Karpas-422 (cell line): ENCODE measurements at regions not wholly inside any gene's neighbourhood (a gene's known extent, or its start where the extent isn't known, plus 50 kb on each side); places are given as distances from the start of the nearest gene placed in this dataset.

ENCODE experiments used
- DNase-seq: peaks from one replicate; pipeline ENCODE4 v3.0.0-alpha.2; 2015
- H2AFZ ChIP-seq: fragments of 200-600 bp; sonication (generic); 2 replicates; pipeline ENCODE4 v1.6.1; 2014; ENCODE audit warnings: antibody characterized with exemption, low read length, mixed read lengths
- H3K27ac ChIP-seq: fragments of 200-600 bp; sonication (generic); 2 replicates; pipeline ENCODE4 v1.5.1; 2014; ENCODE audit warnings: mild to moderate bottlenecking, low read length, moderate library complexity
- H3K27me3 ChIP-seq: fragments of 200-600 bp; sonication (generic); 2 replicates; pipeline ENCODE4 v1.6.1; 2014; ENCODE audit warnings: low read length, mixed read lengths
- H3K36me3 ChIP-seq: fragments of 200-600 bp; sonication (generic); 2 replicates; pipeline ENCODE4 v1.6.1; 2014; ENCODE audit warnings: low read length, mixed read lengths; ENCODE audit not compliant: insufficient read depth
- H3K4me1 ChIP-seq: fragments of 200-600 bp; sonication (generic); 2 replicates; pipeline ENCODE4 v1.6.1; 2014; ENCODE audit warnings: mild to moderate bottlenecking, low read length, mixed read lengths
- H3K4me2 ChIP-seq: fragments of 200-600 bp; sonication (generic); 2 replicates; pipeline ENCODE4 v1.6.1; 2014; ENCODE audit warnings: low read length, low read depth, mild to moderate bottlenecking; ENCODE audit not compliant: poor library complexity, severe bottlenecking
- H3K4me3 ChIP-seq: fragments of 200-600 bp; sonication (generic); 2 replicates; pipeline ENCODE4 v1.5.1; 2014; ENCODE audit warnings: mild to moderate bottlenecking, antibody characterized with exemption, low read length, mixed read lengths
- H3K79me2 ChIP-seq: fragments of 200-600 bp; sonication (generic); 2 replicates; pipeline ENCODE4 v1.6.1; 2014; ENCODE audit warnings: mild to moderate bottlenecking, low read length, mixed read lengths
- H3K9ac ChIP-seq: fragments of 200-600 bp; sonication (generic); 2 replicates; pipeline ENCODE4 v1.6.0; 2014; ENCODE audit warnings: low read length
- H3K9me2 ChIP-seq: fragments of 200-600 bp; sonication (generic), shearing (Covaris generic); replicated peaks from 2 replicates; pipeline ENCODE4 v1.6.0; 2014; ENCODE audit warnings: mild to moderate bottlenecking, low read length, moderate library complexity; ENCODE audit not compliant: insufficient read depth
- H3K9me3 ChIP-seq: fragments of 300-700, 200-600 bp; sonication (generic); 2 replicates; pipeline ENCODE4 v1.6.1; 2014; ENCODE audit warnings: low read length, mixed read lengths
- H4K20me1 ChIP-seq: fragments of 200-600 bp; sonication (generic); 2 replicates; pipeline ENCODE4 v1.6.1; 2014; ENCODE audit warnings: mild to moderate bottlenecking, antibody characterized with exemption, low read length, low read depth; ENCODE audit not compliant: insufficient read depth

- H3K9me3 ChIP-seq, result no peaks in the 10 kb centered on the region
- H3K4me3 ChIP-seq, result no peak overlapping the region
- H3K4me1 ChIP-seq, result no peaks in the 10 kb centered on the region; the same call in 1 of the 2 replicates
- H2AFZ ChIP-seq, result no peak overlapping the region
- H3K27ac ChIP-seq, result no peak overlapping the region
- H4K20me1 ChIP-seq, result no peaks in the 10 kb centered on the region
- DNase-seq, result no peak
- no peaks in the 10 kb centered on the region for H3K79me2 ChIP-seq
- no peak overlapping the region for H3K4me2 ChIP-seq
- no peak overlapping the region for H3K9ac ChIP-seq
- H3K36me3 ChIP-seq, result no peaks in the 10 kb centered on the region
- no peaks in the 10 kb centered on the region for H3K27me3 ChIP-seq
- H3K9me2 ChIP-seq, result no peaks in the 10 kb centered on the region
These were observed 579.9 kb downstream of the ACTL7B start for GRCh38 chr9:108275906-108276305.

GRCh38 chr9:108274971-108275370 is 580.8 kb downstream of the ACTL7B start:
- Histone ChIP-seq H3K27ac (no peak overlapping the region), H3K4me1 (no peaks in the 10 kb centered on the region; the same call in 1 of the 2 replicates), H3K9me2 (no peaks in the 10 kb centered on the region), H3K9me3 (no peaks in the 10 kb centered on the region), H3K4me3 (no peak overlapping the region), H3K4me2 (no peak overlapping the region), H3K36me3 (no peaks in the 10 kb centered on the region), H2AFZ (no peak overlapping the region), H3K9ac (no peak overlapping the region), H4K20me1 (no peaks in the 10 kb centered on the region), H3K79me2 (no peaks in the 10 kb centered on the region), H3K27me3 (no peaks in the 10 kb centered on the region)
- no peak for DNase-seq

GRCh38 chr9:108273988-108274387 is 581.8 kb downstream of the ACTL7B start:
- H3K27me3 ChIP-seq, result no peaks in the 10 kb centered on the region
- no peak overlapping the region for H2AFZ ChIP-seq
- no peak overlapping the region for H3K9ac ChIP-seq
- H4K20me1 ChIP-seq, result no peaks in the 10 kb centered on the region
- H3K4me1 ChIP-seq, result no peaks in the 10 kb centered on the region; the same call in 1 of the 2 replicates
- no peaks in the 10 kb centered on the region for H3K36me3 ChIP-seq
- H3K4me2 ChIP-seq, result no peak overlapping the region
- no peak for DNase-seq
- H3K9me3 ChIP-seq, result no peaks in the 10 kb centered on the region
- H3K4me3 ChIP-seq, result no peak overlapping the region
- H3K27ac ChIP-seq, result no peak overlapping the region
- no peaks in the 10 kb centered on the region for H3K79me2 ChIP-seq
- no peaks in the 10 kb centered on the region for H3K9me2 ChIP-seq

- H3K27ac ChIP-seq, result no peak overlapping the region
- H3K9me3 ChIP-seq, result no peaks in the 10 kb centered on the region
- no peaks in the 10 kb centered on the region for H3K27me3 ChIP-seq
- DNase-seq, result peak; percentile 67
- no peaks in the 10 kb centered on the region; the same call in 1 of the 2 replicates for H3K4me1 ChIP-seq
- H3K4me2 ChIP-seq, result no peak overlapping the region
- no peak overlapping the region for H3K4me3 ChIP-seq
- H3K36me3 ChIP-seq, result no peaks in the 10 kb centered on the region
- H2AFZ ChIP-seq, result no peak overlapping the region
- H3K9ac ChIP-seq, result no peak overlapping the region
- H4K20me1 ChIP-seq, result no peaks in the 10 kb centered on the region
- no peaks in the 10 kb centered on the region for H3K79me2 ChIP-seq
- H3K9me2 ChIP-seq, result no peaks in the 10 kb centered on the region
These were observed 583.4 kb downstream of the ACTL7B start for GRCh38 chr9:108272349-108272899.

GRCh38 chr9:108271646-108272348 is 584.0 kb downstream of the ACTL7B start:
- Histone ChIP-seq H3K9me2 (no peaks in the 10 kb centered on the region), H2AFZ (no peak overlapping the region), H3K9ac (no peak overlapping the region), H3K79me2 (no peaks in the 10 kb centered on the region), H3K4me3 (no peak overlapping the region), H3K9me3 (no peaks in the 10 kb centered on the region), H4K20me1 (no peaks in the 10 kb centered on the region), H3K27me3 (no peaks in the 10 kb centered on the region), H3K4me1 (no peaks in the 10 kb centered on the region; the same call in 1 of the 2 replicates), H3K27ac (no peak overlapping the region), H3K36me3 (no peaks in the 10 kb centered on the region), H3K4me2 (no peak overlapping the region)
- DNase-seq, result no peak

GRCh38 chr9:108271236-108271635 is 584.5 kb downstream of the ACTL7B start:
- H3K9me2 ChIP-seq, result no peaks in the 10 kb centered on the region
- no peak overlapping the region for H3K4me3 ChIP-seq
- H2AFZ ChIP-seq, result no peak overlapping the region
- DNase-seq, result no peak
- no peaks in the 10 kb centered on the region for H3K36me3 ChIP-seq
- no peak overlapping the region for H3K4me2 ChIP-seq
- no peaks in the 10 kb centered on the region for H4K20me1 ChIP-seq
- H3K9ac ChIP-seq, result no peak overlapping the region
- H3K79me2 ChIP-seq, result no peaks in the 10 kb centered on the region
- no peaks in the 10 kb centered on the region for H3K27me3 ChIP-seq
- H3K4me1 ChIP-seq, result no peaks in the 10 kb centered on the region; the same call in 1 of the 2 replicates
- H3K27ac ChIP-seq, result no peak overlapping the region
- H3K9me3 ChIP-seq, result no peaks in the 10 kb centered on the region

- Histone ChIP-seq H2AFZ (no peak overlapping the region), H3K27me3 (no peaks in the 10 kb centered on the region), H3K9me3 (no peaks in the 10 kb centered on the region), H4K20me1 (no peaks in the 10 kb centered on the region), H3K9ac (no peak overlapping the region), H3K79me2 (no peaks in the 10 kb centered on the region), H3K4me1 (no peaks in the 10 kb centered on the region; the same call in 1 of the 2 replicates), H3K4me3 (no peak overlapping the region), H3K9me2 (no peaks in the 10 kb centered on the region), H3K4me2 (no peak overlapping the region), H3K36me3 (no peaks in the 10 kb centered on the region), H3K27ac (no peak overlapping the region)
- DNase-seq, result no peak
These were observed 585.2 kb downstream of the ACTL7B start for GRCh38 chr9:108270561-108270960.

- H3K36me3 ChIP-seq, result no peaks in the 10 kb centered on the region
- H3K9me2 ChIP-seq, result no peaks in the 10 kb centered on the region
- no peak overlapping the region for H3K9ac ChIP-seq
- no peaks in the 10 kb centered on the region; the same call in 1 of the 2 replicates for H3K4me1 ChIP-seq
- DNase-seq, result no peak
- no peaks in the 10 kb centered on the region for H3K27me3 ChIP-seq
- no peaks in the 10 kb centered on the region for H4K20me1 ChIP-seq
- no peak overlapping the region for H3K4me3 ChIP-seq
- no peak overlapping the region for H3K4me2 ChIP-seq
- no peaks in the 10 kb centered on the region for H3K79me2 ChIP-seq
- H2AFZ ChIP-seq, result no peak overlapping the region
- no peaks in the 10 kb centered on the region for H3K9me3 ChIP-seq
- H3K27ac ChIP-seq, result no peak overlapping the region
These were observed 585.7 kb downstream of the ACTL7B start for GRCh38 chr9:108270051-108270450.
